Endothelial cell of umbilical vein (primary cell): ENCODE measurements at regions not wholly inside any gene's neighbourhood (a gene's known extent, or its start where the extent isn't known, plus 50 kb on each side); places are given as distances from the start of the nearest gene placed in this dataset.

Experiments
- BruUV-seq: library from RNA; stranded (reverse); fragments of 400-500 nt; replicated peaks from 2 replicates; lab custom pipeline; 2021; lab: Mats Ljungman, UMichigan
- CTCF ChIA-PET: fragments of 300-600, 350-600 bp; sonication (Branson Sonifier 250); formaldehyde crosslinking; loops from one replicate; lab custom pipeline; 2021; ENCODE audit warnings: antibody characterized with exemption, inconsistent platforms; lab: Charles Lee
- POLR2A ChIA-PET: fragments of 300-600, 350-600 bp; sonication (Branson Sonifier 250); formaldehyde crosslinking; loops from one replicate; lab custom pipeline; 2021; ENCODE audit warnings: antibody characterized with exemption, inconsistent platforms; lab: Charles Lee
- DNase-seq: peaks from one replicate; pipeline ENCODE4 v3.0.0-alpha.2; 2011; ENCODE audit warnings: low read depth, low spot score
- FAIRE-seq: peaks from 2 replicates; lab custom pipeline; 2011; peaks lifted over from hg19 to GRCh38; lab: Jason Lieb, UNC
- H2AFZ ChIP-seq: 2 replicates; pipeline ENCODE4 v1.6.0; 2012; ENCODE audit warnings: low read depth, low read length, control low read depth, inconsistent platforms
- H3K27ac ChIP-seq: 2 replicates; pipeline ENCODE4 v1.5.1; 2011; ENCODE audit warnings: low read depth, mild to moderate bottlenecking, control low read depth, low read length, moderate library complexity; ENCODE audit not compliant: insufficient read depth
- H3K27me3 ChIP-seq, 2 experiments: 2 replicates each; pipeline versions ENCODE4 v1.6.0 to v1.6.1; 2011; ENCODE audit warnings: low read length in 2 of 2, mixed read lengths in 1 of 2; ENCODE audit not compliant: control insufficient read depth in 2 of 2, insufficient read depth in 2 of 2
- H3K36me3 ChIP-seq, 2 experiments: 2 replicates in 1 of 2; 3 replicates in 1 of 2; pipeline ENCODE4 v1.5.1; 2011; ENCODE audit warnings: low read length in 2 of 2, mild to moderate bottlenecking in 1 of 2, moderate library complexity in 1 of 2; ENCODE audit not compliant: control insufficient read depth in 2 of 2, insufficient read depth in 2 of 2; ENCODE audit errors: extremely low read depth in 1 of 2
- H3K4me1 ChIP-seq: 3 replicates; pipeline ENCODE4 v1.5.1; 2011; ENCODE audit warnings: mild to moderate bottlenecking, low read length; ENCODE audit not compliant: control insufficient read depth, insufficient read depth; ENCODE audit errors: extremely low read depth
- H3K4me2 ChIP-seq: 2 replicates; pipeline ENCODE4 v1.6.1; 2011; ENCODE audit warnings: low read length, control low read depth, mixed read lengths; ENCODE audit not compliant: insufficient read depth
- H3K4me3 ChIP-seq, 3 experiments: fragments of 200-600 bp in 1 of 3; sonication (generic), shearing (Covaris generic) in 1 of 3; replicated peaks in 1 of 3; 2 replicates each; pipeline ENCODE4 v1.5.1; 2011 to 2016; ENCODE audit warnings: control low read depth in 3 of 3, low read length in 3 of 3, mild to moderate bottlenecking in 2 of 3, inconsistent platforms in 1 of 3, low read depth in 1 of 3, moderate library complexity in 1 of 3; ENCODE audit not compliant: insufficient read depth in 1 of 3
- H3K79me2 ChIP-seq: 2 replicates; pipeline ENCODE4 v1.6.0; 2012; ENCODE audit warnings: low read length, inconsistent platforms; ENCODE audit not compliant: control insufficient read depth, insufficient read depth
- H3K9ac ChIP-seq: replicated peaks from 2 replicates; pipeline ENCODE3; 2011; ENCODE audit warnings: low read length, control low read depth; ENCODE audit not compliant: insufficient read depth; ENCODE audit errors: extremely low read depth
- H3K9me1 ChIP-seq: replicated peaks from 3 replicates; pipeline ENCODE4 v1.6.0; 2011; ENCODE audit warnings: mild to moderate bottlenecking, low read length; ENCODE audit not compliant: control insufficient read depth, insufficient read depth; ENCODE audit errors: extremely low read depth
- H3K9me3 ChIP-seq: replicated peaks from 2 replicates; pipeline ENCODE4 v1.5.1; 2012; ENCODE audit warnings: low read length, inconsistent platforms; ENCODE audit not compliant: control insufficient read depth, insufficient read depth
- H4K20me1 ChIP-seq: replicated peaks from 2 replicates; pipeline ENCODE3; 2011; ENCODE audit warnings: mild to moderate bottlenecking, low read length; ENCODE audit not compliant: control insufficient read depth, insufficient read depth; ENCODE audit errors: extremely low read depth
- CTCF ChIP-seq, 2 donors: IDR thresholded peaks; 1 replicate in 1 of 2; 2 replicates in 1 of 2; pipeline ENCODE4 v1.5.1; 2011; ENCODE audit warnings: low read length in 2 of 2, mild to moderate bottlenecking in 2 of 2, moderate library complexity in 2 of 2, control low read depth in 1 of 2, inconsistent platforms in 1 of 2, low read depth in 1 of 2; ENCODE audit not compliant: insufficient read depth in 1 of 2; ENCODE audit errors: extremely low read depth in 1 of 2
- FOS ChIP-seq: IDR thresholded peaks from 2 replicates; pipeline ENCODE4 v1.6.1; 2011; ENCODE audit warnings: mild to moderate bottlenecking, low read length, moderate library complexity, borderline replicate concordance; ENCODE audit not compliant: insufficient read depth
- JUN ChIP-seq: IDR thresholded peaks from 2 replicates; pipeline ENCODE4 v1.6.1; 2011; ENCODE audit warnings: borderline replicate concordance, low read depth; ENCODE audit not compliant: insufficient read length, insufficient read depth
- MYC ChIP-seq: IDR thresholded peaks from one replicate; pipeline ENCODE4 v1.6.1; 2011; ENCODE audit warnings: mild to moderate bottlenecking, low read depth, low read length
- dilution Hi-C: fragments of 300-500 bp; cut with MboI; formaldehyde crosslinking; loops from one replicate; pipeline ENCODE4 v1.15.0; 2019; ENCODE audit warnings: low sequenced_read_pairs; ENCODE audit not compliant: extremely low pct_ligation_motif_present
- intact Hi-C: fragments of 100-400 bp; cut with micrococcal nuclease; formaldehyde crosslinking; loops from one replicate; pipeline ENCODE4 v1.10.0; 2022
- TF ChIP-seq, protein P1 (sequence below): IDR thresholded peaks from 2 replicates; pipeline ENCODE4 v1.6.1; 2011; ENCODE audit not compliant: insufficient read depth, insufficient read length

DNA sequence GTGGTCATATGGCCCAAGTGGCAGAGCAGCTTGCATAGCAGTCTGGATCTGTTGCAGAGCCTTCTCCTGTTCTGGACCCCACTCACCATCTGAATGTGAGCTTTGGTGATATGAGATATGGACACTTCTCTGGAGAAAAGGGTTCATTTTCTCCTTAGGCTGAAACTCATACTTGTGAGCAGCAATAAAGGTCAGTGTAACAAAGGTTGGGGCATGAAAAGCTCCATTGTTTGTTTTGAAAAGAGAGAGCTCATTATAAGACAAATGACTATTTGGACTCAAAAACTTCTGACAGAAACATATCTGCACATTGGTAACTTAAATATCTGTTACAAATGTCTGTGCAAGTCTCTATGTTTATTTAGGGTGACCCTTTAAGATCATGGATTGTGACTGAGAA is 517.3 kb downstream of the MFSD1 start:
- Histone ChIP-seq H3K9me1 (no peaks in the 10 kb centered on the region), H3K27ac (no peak overlapping the region), H2AFZ (no peak overlapping the region), H3K4me1 (no peaks in the 10 kb centered on the region), H3K4me3 (no peak overlapping the region), H3K27me3 (no peaks in the 10 kb centered on the region), H3K9me3 (no peaks in the 10 kb centered on the region), H3K4me2 (no peak overlapping the region), H3K36me3 (no peaks in the 10 kb centered on the region), H3K9ac (no peak overlapping the region), H3K79me2 (no peaks in the 10 kb centered on the region), H4K20me1 (no peaks in the 10 kb centered on the region)
- ChIA-PET CTCF (no interaction called here), POLR2A (no interaction called here)
- intact Hi-C loops (no loop called here), dilution Hi-C loops (no loop called here)
- BruUV-seq: no TSS peak
- TF ChIP-seq MYC (no peak), JUN (no peak), FOS (no peak)
- FAIRE-seq: no peak
- no peak for DNase-seq

DNA sequence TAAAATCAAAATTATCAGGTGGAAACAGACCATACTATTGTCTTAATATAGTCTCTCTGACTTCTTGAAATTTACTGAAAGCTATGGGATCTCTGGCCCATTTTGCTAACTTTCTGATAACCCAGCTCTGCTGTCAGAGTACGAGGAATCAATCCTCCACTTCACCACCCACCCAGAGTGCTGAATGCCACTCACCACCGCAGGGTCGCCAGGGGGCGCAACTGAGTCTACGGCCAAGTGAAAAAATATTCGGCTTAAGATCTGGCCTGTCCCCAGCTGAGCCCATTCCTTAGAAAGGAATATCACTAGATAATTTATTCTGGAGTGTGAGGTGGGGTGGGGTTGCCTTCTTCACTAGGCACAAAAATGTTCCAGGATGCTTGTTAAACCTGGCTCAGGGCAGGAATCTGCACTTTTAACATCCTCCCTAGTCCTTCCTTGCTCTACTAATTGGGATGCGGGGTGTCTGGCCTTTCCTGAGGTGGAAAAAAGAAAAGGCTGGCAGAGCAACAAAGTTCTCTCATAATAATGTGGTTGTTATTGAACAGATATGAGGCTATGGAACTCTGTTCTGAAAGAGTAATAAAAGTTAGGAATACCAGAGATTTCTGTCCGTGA is 520.6 kb downstream of the MFSD1 start:
- no peak overlapping the region for H3K4me3 ChIP-seq
- no peaks in the 10 kb centered on the region for H3K27me3 ChIP-seq
- CTCF ChIA-PET: interaction anchor here (0.6 to 2.2 kb wide), 10 partner anchors 8 to 684 kb away, joined by 3 to 12 read pairs (median 3); no protein-coding TSS in a partner anchor
- H3K9me3 ChIP-seq: no peaks in the 10 kb centered on the region
- no peak overlapping the region for H3K9ac ChIP-seq
- intact Hi-C loops (loop anchor here (1.0 kb wide), 2 partner anchors 483 to 684 kb away; no protein-coding TSS in a partner anchor), dilution Hi-C loops (no loop called here)
- TF ChIP-seq, protein P1, sequence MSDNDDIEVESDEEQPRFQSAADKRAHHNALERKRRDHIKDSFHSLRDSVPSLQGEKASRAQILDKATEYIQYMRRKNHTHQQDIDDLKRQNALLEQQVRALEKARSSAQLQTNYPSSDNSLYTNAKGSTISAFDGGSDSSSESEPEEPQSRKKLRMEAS: no peak
- peak; percentile 54 to 61 for TF ChIP-seq CTCF (IDR thresholded peaks at IDR 0.05; ENCODE audit: extremely low read depth in 1 of 2, insufficient read depth in 1 of 2, low read depth in 1 of 2, low read length in 2 of 2)
- POLR2A ChIA-PET: no interaction called here
- H3K4me2 ChIP-seq: no peak overlapping the region
- H4K20me1 ChIP-seq: no peaks in the 10 kb centered on the region
- FAIRE-seq (no peak), DNase-seq (no peak)
- H3K27ac ChIP-seq: no peak overlapping the region
- no peaks in the 10 kb centered on the region for H3K79me2 ChIP-seq
- BruUV-seq: no TSS peak
- no peaks in the 10 kb centered on the region for H3K4me1 ChIP-seq
- H3K9me1 ChIP-seq: no peaks in the 10 kb centered on the region
- H3K36me3 ChIP-seq: no peaks in the 10 kb centered on the region
- H2AFZ ChIP-seq: no peak overlapping the region
